ENCODE measurements at regions not wholly inside any gene's neighbourhood (a gene's known extent, or its start where the extent isn't known, plus 50 kb on each side); places are given as distances from the start of the nearest gene placed in this dataset.
A peak's percentile ranks its signal among the peaks of the same experiment; 100 is the strongest.

DNA sequence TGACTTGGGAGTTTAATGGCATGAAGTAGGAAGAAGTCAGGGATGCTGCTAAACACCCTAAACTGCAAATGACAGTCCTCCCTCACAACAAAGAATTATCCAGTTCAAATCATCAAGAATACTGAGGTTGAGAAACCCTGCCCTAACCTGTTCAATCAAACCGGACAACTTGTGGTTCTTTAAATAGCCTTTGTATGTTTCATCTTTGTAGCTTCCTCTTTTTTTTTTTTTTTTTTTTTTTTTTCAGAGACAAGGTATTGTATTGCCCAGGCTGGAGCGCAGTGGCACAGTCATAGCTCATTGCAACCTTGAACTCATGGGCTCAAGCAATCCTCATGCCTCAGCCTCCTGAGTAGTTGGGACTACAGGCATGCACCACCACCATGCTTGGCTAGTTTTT lies 52.5 kb upstream of the TTC29 start:
- DNase-seq (ENCODE audit: low spot score) = peak; percentile 6

GRCh38 chr4:147003956-147004809 lies 58.5 kb upstream of the TTC29 start:
- no peak for DNase-seq (ENCODE audit: low spot score)

GRCh38 chr4:147006229-147006628 lies 60.6 kb upstream of the TTC29 start:
- DNase-seq (ENCODE audit: low spot score) = no peak

DNA sequence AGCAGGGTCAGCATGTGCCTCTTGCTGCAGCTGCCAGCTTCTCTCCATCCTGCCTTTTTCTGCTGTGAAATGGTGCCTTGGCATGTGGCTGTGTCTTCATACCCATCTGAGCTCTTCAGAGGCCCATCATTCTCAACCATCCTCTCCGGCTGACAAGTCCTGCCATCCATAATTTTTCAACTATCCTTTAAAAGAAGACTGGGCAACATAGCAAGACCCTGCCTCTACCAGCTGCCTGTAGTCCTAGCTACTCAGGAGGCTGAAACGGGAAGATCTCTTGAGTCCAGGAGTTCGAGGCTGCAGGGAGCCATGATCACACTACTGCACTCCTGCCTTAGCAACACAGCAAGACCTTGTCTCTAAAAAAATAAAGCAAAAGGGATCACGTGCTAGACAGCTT lies 64.2 kb upstream of the TTC29 start:
- DNase-seq (ENCODE audit: low spot score) = no peak

DNA sequence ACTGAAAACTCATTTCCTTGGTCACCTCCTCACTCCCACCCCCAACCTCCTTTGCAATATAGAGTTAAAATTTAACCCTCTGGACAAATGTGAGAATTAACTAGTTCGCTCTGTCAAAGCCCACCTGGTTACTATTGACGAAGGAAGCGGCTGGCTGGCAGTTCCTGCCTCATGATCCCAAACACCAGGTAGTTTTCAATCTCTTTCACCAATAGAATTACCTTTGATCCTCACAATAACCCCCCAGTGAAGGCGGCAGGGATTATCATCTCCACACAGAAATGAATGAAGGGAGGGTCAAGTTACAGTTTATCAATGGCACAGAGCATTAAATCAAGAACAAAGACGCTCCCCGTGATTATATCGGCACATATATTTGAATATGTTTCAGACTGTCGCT lies 65.7 kb upstream of the TTC29 start:
- no peak for DNase-seq (ENCODE audit: low spot score)

DNA sequence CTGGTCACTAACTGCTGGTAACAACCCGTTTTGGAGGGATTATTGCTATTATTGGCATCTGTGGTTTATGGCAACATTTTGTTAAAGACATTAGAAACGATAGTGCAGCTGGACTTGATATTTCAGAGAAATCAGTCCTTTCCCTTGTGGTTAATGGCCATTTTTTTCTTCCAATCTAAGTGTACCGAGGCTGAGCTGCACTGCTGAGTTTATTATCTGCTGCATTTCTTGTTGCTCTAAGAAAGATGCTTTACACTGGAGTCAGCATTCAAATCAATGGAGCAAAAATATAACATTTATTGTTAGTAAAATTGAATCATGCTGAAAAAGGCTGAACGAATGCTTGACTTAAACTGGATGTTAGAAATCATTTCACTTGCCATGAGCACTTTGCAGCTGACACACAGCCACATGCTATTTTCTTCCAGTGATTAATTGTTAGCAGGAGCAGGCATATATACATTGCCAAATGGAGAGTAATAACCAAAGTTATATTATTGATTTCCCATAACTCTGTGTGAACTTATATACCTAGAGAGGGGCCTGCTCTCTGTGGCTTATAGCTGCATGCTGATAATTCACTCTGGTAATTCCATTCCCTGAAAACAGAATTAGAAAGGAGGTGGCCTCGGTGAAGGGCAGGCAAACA lies 66.5 kb upstream of the TTC29 start:
- DNase-seq (ENCODE audit: low spot score) = no peak

GRCh38 chr4:147014946-147015345 lies 69.3 kb upstream of the TTC29 start:
- no peak for DNase-seq (ENCODE audit: low spot score)

GRCh38 chr4:147015491-147015890 lies 69.8 kb upstream of the TTC29 start:
- no peak for DNase-seq (ENCODE audit: low spot score)

GRCh38 chr4:147017081-147017480 lies 71.4 kb upstream of the TTC29 start:
- no peak for DNase-seq (ENCODE audit: low spot score)

GRCh38 chr4:147019091-147019490 lies 73.4 kb upstream of the TTC29 start:
- DNase-seq (ENCODE audit: low spot score) = peak; percentile 73

GRCh38 chr4:147020456-147020855 lies 74.8 kb upstream of the TTC29 start:
- DNase-seq (ENCODE audit: low spot score) = no peak

GRCh38 chr4:147025042-147025441 lies 79.4 kb upstream of the TTC29 start:
- DNase-seq (ENCODE audit: low spot score) = no peak

DNA sequence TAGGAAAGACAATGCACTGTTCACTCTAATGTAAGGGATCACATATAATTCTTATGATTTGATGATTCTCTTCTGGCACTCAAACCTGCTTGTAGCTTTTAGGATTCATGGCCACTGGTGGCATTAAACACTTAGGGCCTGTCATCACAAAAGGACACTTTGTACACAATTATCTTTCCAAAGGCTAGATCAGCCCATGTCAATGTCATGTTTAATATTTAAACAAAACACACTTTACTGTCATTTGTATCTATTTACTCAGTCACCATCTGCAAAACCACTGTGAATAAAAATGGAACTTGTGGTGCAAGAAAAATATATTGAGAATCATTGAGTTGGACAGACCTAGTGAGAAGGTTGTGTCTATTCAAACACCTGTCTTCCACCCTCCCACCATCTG lies 83.6 kb upstream of the TTC29 start:
- DNase-seq (ENCODE audit: low spot score) = no peak

DNA sequence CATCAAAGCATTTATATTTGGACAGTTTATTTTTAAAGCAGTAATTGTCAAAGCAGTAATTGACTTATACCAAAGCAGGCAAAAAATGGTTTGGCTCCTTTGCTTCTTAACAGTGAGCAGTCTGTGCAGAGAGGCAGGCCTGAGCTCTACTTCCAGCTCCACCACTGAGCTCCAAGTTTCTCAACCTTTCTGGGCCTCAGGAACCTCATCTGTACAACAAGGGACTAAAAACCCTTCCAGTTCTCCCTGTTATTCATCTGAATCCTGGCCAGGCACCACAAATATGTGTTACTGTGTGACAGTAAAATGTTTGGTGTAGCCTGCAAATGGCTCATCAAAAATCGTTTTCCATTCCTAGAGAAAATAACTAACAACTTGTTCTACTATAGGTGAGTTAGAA lies 88.7 kb upstream of the TTC29 start:
- DNase-seq (ENCODE audit: low spot score) = no peak

GRCh38 chr4:147037069-147037468 lies 91.4 kb upstream of the TTC29 start:
- DNase-seq (ENCODE audit: low spot score) = no peak

DNA sequence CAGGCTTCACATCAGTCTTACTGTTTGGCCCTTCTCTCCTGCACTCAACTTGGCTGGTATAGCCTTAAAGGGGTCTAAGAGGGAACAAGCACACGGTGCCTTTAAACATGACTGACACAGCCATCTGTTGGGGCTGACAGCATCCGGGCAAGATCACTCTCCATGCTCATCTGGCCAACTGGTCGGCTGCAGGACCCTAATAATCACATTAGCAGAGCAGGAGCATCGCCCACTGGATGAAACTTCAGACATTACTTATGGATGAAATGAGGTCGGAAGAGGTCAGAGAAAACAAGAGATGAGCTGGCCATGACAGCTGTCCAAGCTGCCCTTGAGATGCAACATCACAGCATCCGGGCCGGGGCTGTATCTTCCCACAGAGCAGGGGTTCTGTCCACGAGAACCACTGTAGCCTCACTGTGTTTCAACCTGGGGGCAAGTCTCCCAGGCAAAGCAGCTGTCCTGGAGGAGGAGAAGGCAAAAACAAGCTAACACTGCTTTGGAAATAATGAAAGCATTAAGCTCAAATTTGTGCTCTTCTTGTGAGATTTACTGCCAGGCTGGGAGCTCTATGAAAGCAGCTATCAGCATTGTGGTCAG lies 94.4 kb upstream of the TTC29 start:
- DNase-seq (ENCODE audit: low spot score) = no peak

GRCh38 chr4:147040874-147041273 lies 95.2 kb upstream of the TTC29 start:
- no peak for DNase-seq (ENCODE audit: low spot score)

- no peak for DNase-seq (ENCODE audit: low spot score)
These were observed 95.7 kb upstream of the TTC29 start for GRCh38 chr4:147041376-147041775.

GRCh38 chr4:147042046-147042445 lies 96.4 kb upstream of the TTC29 start:
- DNase-seq (ENCODE audit: low spot score) = no peak

DNA sequence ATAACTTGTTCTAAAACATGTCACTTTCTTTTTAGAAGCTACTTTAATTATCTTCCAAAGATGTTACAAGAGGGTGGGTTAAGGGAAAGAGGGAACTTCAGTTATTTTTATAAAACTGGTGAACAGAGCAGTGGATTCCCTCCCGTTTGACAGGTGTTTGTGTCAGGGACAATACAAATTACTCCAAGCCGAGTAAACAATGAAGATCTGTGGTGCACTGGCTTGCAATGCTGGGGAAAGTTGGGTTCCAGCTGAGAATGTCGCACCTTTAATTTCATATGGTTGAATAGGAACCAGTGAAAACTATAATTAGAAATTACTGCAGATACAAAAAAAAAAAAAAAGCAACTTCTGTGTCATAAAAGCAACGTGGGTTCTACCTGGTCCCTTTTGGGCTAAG lies 98.6 kb upstream of the TTC29 start:
- no peak for DNase-seq (ENCODE audit: low spot score)

DNA sequence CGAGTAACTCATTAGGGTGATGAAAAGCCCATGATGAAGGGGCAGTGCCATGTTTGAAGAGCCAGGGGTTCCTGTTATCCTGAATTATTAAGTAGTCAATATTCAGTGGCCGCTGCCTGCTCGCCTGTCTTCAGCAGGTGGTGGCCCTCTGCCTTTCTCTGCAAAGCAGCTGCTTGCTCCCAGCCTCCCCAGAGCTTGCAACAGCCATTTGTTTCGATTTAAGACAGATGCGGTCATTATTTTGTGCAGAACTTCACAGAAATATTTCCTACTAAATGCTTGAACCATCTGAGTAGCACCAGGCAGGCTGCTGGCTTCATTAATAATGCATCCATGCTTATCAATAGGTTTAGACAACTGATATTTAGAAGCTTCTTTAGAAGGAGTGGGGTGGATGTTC lies 104.3 kb upstream of the TTC29 start:
- DNase-seq (ENCODE audit: low spot score) = no peak

DNA sequence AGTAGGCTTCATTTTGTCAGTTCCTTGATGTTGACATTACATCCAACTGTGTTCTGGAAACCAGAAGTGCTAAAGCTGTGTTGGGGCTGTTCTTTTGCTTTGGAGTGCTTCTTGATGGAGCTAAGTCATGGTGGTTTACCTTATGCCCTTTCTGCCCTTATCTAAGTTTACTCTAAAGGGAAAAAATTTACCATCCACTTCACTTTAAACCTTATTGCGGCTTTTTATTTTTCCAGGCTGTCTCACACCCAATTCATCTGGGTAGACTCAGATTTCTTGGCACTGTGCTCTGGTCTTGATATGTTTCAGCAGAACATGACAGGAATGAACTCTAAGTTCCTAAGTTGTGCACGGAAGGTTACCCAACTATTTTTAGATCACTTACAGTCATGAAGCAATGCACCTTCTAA lies 104.7 kb upstream of the TTC29 start:
- no peak for DNase-seq (ENCODE audit: low spot score)

DNA sequence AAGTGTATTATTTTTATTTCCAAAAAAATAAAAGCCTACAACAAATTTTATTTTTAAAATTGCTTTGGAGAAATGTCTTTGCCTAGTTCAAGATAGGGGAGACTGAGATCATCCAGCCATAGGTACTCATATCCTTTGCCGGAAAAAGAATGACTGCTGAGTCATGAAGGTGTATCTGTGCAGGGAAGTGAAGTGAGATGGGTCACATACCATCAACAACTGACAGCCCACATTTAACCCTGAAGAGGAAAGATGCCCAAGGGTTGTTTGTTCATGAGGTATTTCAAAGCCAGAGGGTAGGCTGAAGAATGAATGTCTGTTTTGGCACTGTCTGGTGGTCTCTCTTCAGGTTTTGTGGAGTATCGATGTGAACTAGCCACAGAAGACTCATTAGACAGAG lies 106.7 kb upstream of the TTC29 start:
- no peak for DNase-seq (ENCODE audit: low spot score)

Data from NAMALWA (cell line).